SHP77 (cell line): ENCODE measurements at regions not wholly inside any gene's neighbourhood (a gene's known extent, or its start where the extent isn't known, plus 50 kb on each side); places are given as distances from the start of the nearest gene placed in this dataset.
"Not testable (repeated sequence)": the region's sequence is repeated elsewhere in the genome, so short reads cannot be mapped to it uniquely, and the experiment has no call there.

Source experiments
- DNase-seq, 2 experiments: peaks; one replicate each; lab custom pipeline; 2025; lab: John Stamatoyannopoulos, UW

- DNase-seq = no peak
Measured at GRCh38 chr17:54494721-54495715, 405.6 kb upstream of the TOM1L1 start.

- no peak for DNase-seq
Measured at GRCh38 chr17:54505404-54505803, 395.2 kb upstream of the TOM1L1 start.

- DNase-seq = no peak
Measured at GRCh38 chr17:54518706-54519105, 381.9 kb upstream of the TOM1L1 start.

GRCh38 chr17:54521137-54521536 is 379.5 kb upstream of the TOM1L1 start:
- DNase-seq = no peak

- DNase-seq = no peak
Measured at GRCh38 chr17:54524501-54524900, 376.2 kb upstream of the TOM1L1 start.

- no peak for DNase-seq
Measured at GRCh38 chr17:54527941-54528340, 372.7 kb upstream of the TOM1L1 start.

GRCh38 chr17:54530398-54530797 is 370.3 kb upstream of the TOM1L1 start:
- no peak for DNase-seq

- DNase-seq = no peak
Measured at GRCh38 chr17:54536306-54536705, 364.3 kb upstream of the TOM1L1 start.

- no peak for DNase-seq
Measured at GRCh38 chr17:54537656-54538055, 363.0 kb upstream of the TOM1L1 start.

GRCh38 chr17:54544249-54544648 is 356.4 kb upstream of the TOM1L1 start:
- DNase-seq = no peak

GRCh38 chr17:54559883-54560282 is 340.8 kb upstream of the TOM1L1 start:
- no peak for DNase-seq

- no peak for DNase-seq
Measured at GRCh38 chr17:54608634-54609155, 292.0 kb upstream of the TOM1L1 start.

GRCh38 chr17:54620399-54620978 is 280.2 kb upstream of the TOM1L1 start:
- DNase-seq = no peak

- no peak for DNase-seq
Measured at GRCh38 chr17:54623746-54624145, 276.9 kb upstream of the TOM1L1 start.

GRCh38 chr17:54626146-54626703 is 274.4 kb upstream of the TOM1L1 start:
- DNase-seq = no peak

- DNase-seq = not testable (repeated sequence)
Measured at GRCh38 chr17:54639426-54639825, 261.2 kb upstream of the TOM1L1 start.

GRCh38 chr17:54662978-54663876 is 237.4 kb upstream of the TOM1L1 start:
- no peak for DNase-seq

GRCh38 chr17:54666559-54666958 is 234.1 kb upstream of the TOM1L1 start:
- DNase-seq = no peak

GRCh38 chr17:54678158-54678557 is 222.5 kb upstream of the TOM1L1 start:
- no peak for DNase-seq

GRCh38 chr17:54680410-54680809 is 220.2 kb upstream of the TOM1L1 start:
- DNase-seq = no peak

- DNase-seq = peak in 1 of 2 experiments; percentile 2
Measured at GRCh38 chr17:54694287-54694887, 206.3 kb upstream of the TOM1L1 start.
